ENCODE measurements at regions not wholly inside any gene's neighbourhood (a gene's known extent, or its start where the extent isn't known, plus 50 kb on each side); places are given as distances from the start of the nearest gene placed in this dataset.

DNA sequence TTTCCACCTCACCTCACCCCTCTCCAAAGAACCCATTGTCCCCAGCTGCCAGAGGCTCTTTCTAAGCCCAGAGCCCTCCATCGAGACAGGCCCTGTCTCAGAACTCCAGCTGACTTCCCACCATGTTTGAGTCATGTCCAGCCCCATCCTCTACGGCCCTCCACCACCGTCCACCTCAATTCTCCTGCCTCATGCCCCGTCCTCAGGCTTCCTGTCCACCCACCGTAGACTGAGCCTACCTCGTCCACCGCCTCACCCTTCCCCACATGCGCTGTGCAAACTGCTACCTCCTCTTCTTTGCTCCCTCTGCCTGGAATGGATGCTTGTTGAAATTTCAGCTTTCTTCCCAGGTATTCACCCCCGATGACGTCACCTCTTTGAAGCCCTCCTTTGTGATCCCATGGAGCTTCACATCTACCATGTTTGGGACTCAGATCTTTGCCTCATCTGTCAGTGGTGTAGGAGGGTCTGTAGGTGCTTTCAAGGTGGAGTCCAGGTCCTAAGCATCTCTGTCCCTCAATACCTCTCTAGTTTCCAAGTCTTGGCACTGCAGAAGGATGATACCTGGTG is 149.0 kb downstream of the MRM1 start:
- peaks cover 8% of the 10 kb centered on the region for H3K27me3 ChIP-seq (ENCODE audit: control insufficient read depth, insufficient read depth, low read length)
- H3K9me3 ChIP-seq (ENCODE audit: control insufficient read depth, low read length) = no peaks in the 10 kb centered on the region
- H3K4me1 ChIP-seq (ENCODE audit: control insufficient read depth, insufficient read depth, low read length) = no peaks in the 10 kb centered on the region
- H3K36me3 ChIP-seq (ENCODE audit: control insufficient read depth, insufficient read depth, low read length) = no peaks in the 10 kb centered on the region
- no peak overlapping the region for H3K4me3 ChIP-seq (ENCODE audit: low read length)
- no peak overlapping the region for H3K9ac ChIP-seq (ENCODE audit: low read length)

DNA sequence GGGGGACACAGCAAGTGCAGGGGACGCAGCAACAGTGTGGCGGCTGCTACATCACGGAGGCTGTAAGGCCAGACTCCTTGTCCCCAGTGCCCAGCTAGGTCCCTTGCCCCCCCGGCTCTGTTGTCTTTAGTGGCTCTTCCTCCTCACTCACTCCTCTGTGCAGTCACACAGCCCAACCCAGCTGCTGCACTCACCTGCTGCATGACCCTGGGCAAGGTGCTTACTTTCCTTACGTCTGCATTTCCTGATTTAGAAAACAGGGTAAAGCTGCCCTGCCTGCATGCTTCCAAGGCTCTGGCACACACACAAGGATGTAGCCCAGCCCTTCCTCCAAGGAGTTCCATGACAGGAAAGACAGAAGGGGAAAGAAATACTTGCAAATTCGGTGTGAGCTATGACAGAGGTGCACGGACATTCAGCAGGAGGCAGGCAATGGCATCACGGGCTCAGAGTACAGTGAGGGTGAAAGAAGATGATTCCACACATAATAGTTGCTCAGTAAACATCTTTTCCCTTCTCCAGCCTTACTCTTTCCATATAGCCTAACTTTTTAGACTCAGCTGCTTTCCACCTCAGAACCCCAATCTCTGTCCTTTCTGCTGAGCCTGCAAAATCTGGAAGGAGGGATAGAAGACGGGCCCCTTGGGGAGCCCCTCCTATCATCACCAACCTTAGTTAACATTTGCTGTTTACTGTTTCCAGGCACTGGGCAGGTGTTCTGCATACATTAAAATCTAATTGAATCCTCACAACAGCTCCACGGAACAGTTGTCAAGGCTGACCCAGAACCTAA is 150.9 kb downstream of the MRM1 start:
- H3K4me3 ChIP-seq (ENCODE audit: low read length) = no peak overlapping the region
- no peak overlapping the region for H3K9ac ChIP-seq (ENCODE audit: low read length)
- H3K9me3 ChIP-seq (ENCODE audit: control insufficient read depth, low read length) = no peaks in the 10 kb centered on the region
- no peaks in the 10 kb centered on the region for H3K36me3 ChIP-seq (ENCODE audit: control insufficient read depth, insufficient read depth, low read length)
- peaks cover 11% of the 10 kb centered on the region for H3K27me3 ChIP-seq (ENCODE audit: control insufficient read depth, insufficient read depth, low read length)
- H3K4me1 ChIP-seq (ENCODE audit: control insufficient read depth, insufficient read depth, low read length) = no peaks in the 10 kb centered on the region

DNA sequence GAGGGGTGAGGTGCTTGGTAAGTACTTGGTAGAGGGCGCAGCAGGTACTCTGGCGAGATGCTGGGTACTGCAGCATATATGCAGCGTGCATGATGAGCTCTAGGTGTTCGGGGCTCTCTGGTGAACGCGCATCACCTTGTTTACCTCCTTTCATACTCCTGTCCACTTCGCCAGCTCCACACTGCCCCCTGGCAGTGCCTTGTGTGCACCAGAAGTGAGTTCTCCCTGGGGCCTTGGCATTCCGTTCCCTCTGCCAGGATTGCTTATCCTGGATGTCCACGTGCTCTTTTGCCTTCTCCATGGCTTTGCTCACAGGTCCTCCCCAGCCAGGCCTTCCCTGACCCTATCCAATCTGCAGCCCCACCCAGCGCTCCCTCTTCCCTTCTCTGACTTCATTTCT is 154.2 kb downstream of the MRM1 start:
- no peaks in the 10 kb centered on the region for H3K4me1 ChIP-seq (ENCODE audit: control insufficient read depth, insufficient read depth, low read length)
- H3K4me3 ChIP-seq (ENCODE audit: low read length) = no peak overlapping the region
- H3K27me3 ChIP-seq (ENCODE audit: control insufficient read depth, insufficient read depth, low read length) = peaks cover 8% of the 10 kb centered on the region
- no peaks in the 10 kb centered on the region for H3K9me3 ChIP-seq (ENCODE audit: control insufficient read depth, low read length)
- no peak overlapping the region for H3K9ac ChIP-seq (ENCODE audit: low read length)
- no peaks in the 10 kb centered on the region for H3K36me3 ChIP-seq (ENCODE audit: control insufficient read depth, insufficient read depth, low read length)

DNA sequence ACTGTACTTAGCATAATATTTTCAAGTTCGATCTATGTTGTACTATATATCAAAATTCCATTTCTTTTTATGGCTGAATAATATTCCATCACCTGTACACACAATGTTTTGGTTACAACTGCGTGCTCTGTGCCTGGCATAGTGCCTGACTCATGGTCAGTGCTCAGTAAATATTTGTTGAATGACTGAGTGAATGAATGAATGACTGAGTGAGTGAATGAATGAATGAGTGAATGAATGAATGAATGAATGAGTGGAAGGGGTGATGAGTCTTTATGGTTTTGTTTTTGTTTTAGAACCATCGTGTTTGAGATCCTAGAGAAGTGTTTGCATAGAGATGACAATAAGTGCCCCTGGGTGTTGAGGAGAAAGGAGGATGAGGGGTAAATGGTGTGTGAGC is 155.3 kb downstream of the MRM1 start:
- Histone ChIP-seq H3K9ac (ENCODE audit: low read length) (no peak overlapping the region), H3K27me3 (ENCODE audit: control insufficient read depth, insufficient read depth, low read length) (peaks cover 6% of the 10 kb centered on the region), H3K4me1 (ENCODE audit: control insufficient read depth, insufficient read depth, low read length) (no peaks in the 10 kb centered on the region), H3K36me3 (ENCODE audit: control insufficient read depth, insufficient read depth, low read length) (no peaks in the 10 kb centered on the region), H3K9me3 (ENCODE audit: control insufficient read depth, low read length) (no peaks in the 10 kb centered on the region), H3K4me3 (ENCODE audit: low read length) (no peak overlapping the region)

DNA sequence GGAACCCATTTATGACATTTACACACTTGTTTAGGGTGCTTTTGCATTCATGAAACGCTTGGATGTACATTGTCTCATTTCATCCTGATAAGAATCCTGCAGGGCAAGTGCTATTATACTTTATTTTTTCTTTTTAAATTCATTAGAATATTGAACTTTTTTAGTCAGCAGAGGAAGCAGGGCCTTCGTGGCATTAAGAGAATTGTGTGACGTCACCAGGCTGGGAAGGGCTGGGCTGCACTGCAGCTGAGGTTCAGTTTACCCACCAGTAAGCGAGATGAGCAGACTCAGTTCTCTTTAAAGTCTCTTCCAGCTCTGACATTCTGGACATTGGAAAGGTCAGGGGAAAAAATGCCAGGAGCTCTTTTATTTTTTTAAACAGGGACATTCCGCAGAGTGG is 159.0 kb downstream of the MRM1 start:
- Histone ChIP-seq H3K4me1 (ENCODE audit: control insufficient read depth, insufficient read depth, low read length) (no peaks in the 10 kb centered on the region), H3K27me3 (ENCODE audit: control insufficient read depth, insufficient read depth, low read length) (peaks cover 7% of the 10 kb centered on the region), H3K9me3 (ENCODE audit: control insufficient read depth, low read length) (no peaks in the 10 kb centered on the region), H3K4me3 (ENCODE audit: low read length) (no peak overlapping the region), H3K9ac (ENCODE audit: low read length) (no peak overlapping the region), H3K36me3 (ENCODE audit: control insufficient read depth, insufficient read depth, low read length) (no peaks in the 10 kb centered on the region)

DNA sequence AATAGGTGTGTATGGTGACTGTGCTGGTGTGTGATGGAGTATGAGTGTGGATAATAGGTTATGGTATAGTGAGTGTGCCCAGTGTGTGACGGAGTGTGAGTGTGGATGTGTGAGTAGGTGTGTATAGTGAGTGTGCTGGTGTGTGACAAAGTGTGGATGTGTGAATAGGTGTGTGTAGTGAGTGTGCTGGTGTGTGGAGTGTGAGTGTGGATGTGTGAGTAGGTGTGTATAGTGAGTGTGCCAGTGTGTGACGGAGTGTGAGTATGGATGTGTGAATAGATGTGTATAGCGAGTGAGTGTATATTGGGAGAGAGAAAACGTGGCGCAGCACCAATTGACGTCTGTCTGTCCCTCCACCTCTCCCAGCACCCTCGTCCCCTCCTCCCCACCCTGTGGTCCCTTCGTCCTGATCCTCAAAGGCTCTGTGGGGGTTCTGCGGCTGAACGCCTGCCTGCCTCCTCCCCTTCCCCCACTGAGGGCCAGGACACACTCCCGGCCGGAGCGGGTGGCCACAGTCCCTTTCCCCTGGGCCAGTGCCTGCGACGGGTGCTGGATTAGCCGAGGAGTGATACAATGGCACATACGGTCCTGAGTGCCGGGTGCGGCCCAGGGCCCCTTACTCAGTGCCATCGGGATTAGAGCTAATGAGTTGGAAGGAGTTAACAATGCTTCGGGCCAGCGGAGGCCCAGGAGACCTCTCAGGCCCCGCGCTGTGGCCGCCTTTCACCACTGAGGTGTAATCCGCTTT is 160.0 kb downstream of the MRM1 start:
- H3K9me3 ChIP-seq (ENCODE audit: control insufficient read depth, low read length) = no peaks in the 10 kb centered on the region
- no peak overlapping the region for H3K4me3 ChIP-seq (ENCODE audit: low read length)
- H3K36me3 ChIP-seq (ENCODE audit: control insufficient read depth, insufficient read depth, low read length) = no peaks in the 10 kb centered on the region
- no peaks in the 10 kb centered on the region for H3K4me1 ChIP-seq (ENCODE audit: control insufficient read depth, insufficient read depth, low read length)
- H3K9ac ChIP-seq (ENCODE audit: low read length) = no peak overlapping the region
- H3K27me3 ChIP-seq (ENCODE audit: control insufficient read depth, insufficient read depth, low read length) = peaks cover 8% of the 10 kb centered on the region

DNA sequence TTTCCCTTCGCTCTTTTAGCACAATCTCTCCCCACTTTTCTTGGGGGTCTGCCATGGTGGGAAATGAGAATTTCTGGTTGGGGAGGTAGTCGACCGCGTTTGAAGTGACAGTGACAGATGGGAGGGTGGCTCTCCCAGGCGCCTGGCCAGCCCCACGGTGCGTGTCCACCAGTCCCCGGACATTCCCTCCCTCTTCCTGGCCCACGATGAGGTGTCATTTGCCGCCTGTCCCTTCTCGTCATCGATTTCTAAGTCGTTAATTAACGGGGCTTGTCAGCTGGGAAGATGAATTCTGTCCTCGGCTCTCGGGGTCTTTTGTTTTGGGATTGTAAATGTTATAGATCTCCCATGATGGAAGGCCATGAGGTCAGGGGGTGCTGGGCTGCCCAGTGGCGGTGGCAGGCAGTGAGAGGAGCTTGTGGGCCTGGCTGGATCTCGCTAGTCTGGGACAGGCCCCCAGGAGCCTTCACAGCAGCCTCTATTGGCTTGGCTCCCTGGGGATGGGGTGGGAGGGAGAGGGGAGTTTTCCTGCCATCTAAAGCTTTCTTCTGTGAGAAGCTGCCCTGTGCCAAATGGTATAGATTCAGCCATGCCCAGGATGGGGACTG is 164.2 kb downstream of the MRM1 start:
- Histone ChIP-seq H3K27me3 (ENCODE audit: control insufficient read depth, insufficient read depth, low read length) (peaks cover 19% of the 10 kb centered on the region), H3K9me3 (ENCODE audit: control insufficient read depth, low read length) (no peaks in the 10 kb centered on the region), H3K4me1 (ENCODE audit: control insufficient read depth, insufficient read depth, low read length) (no peaks in the 10 kb centered on the region), H3K36me3 (ENCODE audit: control insufficient read depth, insufficient read depth, low read length) (no peaks in the 10 kb centered on the region), H3K4me3 (ENCODE audit: low read length) (no peak overlapping the region), H3K9ac (ENCODE audit: low read length) (no peak overlapping the region)

DNA sequence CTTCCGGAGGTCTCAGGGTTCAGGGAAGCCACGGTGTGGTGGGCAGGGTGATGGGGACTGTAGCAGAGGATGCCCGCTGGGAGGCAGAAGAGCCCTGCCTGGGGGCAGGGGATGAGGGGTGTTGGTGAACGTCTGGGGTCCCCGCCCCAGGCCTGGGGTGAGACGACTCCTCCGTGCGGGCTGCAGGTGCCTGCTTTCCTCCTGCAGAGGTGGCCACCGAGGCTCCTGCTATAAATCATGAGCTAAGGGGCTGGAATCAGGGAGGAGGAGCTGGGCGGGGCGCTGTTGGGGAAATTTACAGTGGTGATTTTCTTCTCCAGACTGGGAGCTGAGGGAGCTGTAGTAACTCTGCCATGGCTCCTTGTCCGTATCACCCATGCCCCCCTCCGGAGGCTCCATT is 167.0 kb downstream of the MRM1 start:
- no peaks in the 10 kb centered on the region for H3K4me1 ChIP-seq (ENCODE audit: control insufficient read depth, insufficient read depth, low read length)
- H3K27me3 ChIP-seq (ENCODE audit: control insufficient read depth, insufficient read depth, low read length) = peaks cover 25% of the 10 kb centered on the region
- H3K9me3 ChIP-seq (ENCODE audit: control insufficient read depth, low read length) = no peaks in the 10 kb centered on the region
- H3K36me3 ChIP-seq (ENCODE audit: control insufficient read depth, insufficient read depth, low read length) = no peaks in the 10 kb centered on the region
- no peak overlapping the region for H3K4me3 ChIP-seq (ENCODE audit: low read length)
- H3K9ac ChIP-seq (ENCODE audit: low read length) = no peak overlapping the region

DNA sequence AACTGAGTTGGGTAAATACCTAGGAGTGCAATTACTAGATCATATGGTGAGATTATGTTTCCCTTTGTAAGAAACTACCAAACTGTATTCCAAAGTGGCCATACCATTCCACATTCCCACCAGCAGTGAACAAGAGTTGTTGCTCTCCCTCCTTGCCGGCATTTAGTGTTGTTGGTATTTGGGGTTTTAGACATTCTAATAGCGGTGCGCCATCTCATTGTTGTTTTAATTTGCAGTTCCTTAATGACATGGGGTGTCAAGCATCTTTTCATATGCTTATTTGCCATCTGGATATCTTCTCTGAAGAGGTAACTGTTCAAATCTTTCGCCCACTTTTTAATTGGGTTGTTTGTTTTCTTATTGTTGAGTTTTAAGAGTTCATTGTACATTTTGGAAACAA is 164.2 kb upstream of the LHX1 start:
- no peaks in the 10 kb centered on the region for H3K36me3 ChIP-seq (ENCODE audit: control insufficient read depth, insufficient read depth, low read length)
- no peaks in the 10 kb centered on the region for H3K4me1 ChIP-seq (ENCODE audit: control insufficient read depth, insufficient read depth, low read length)
- peaks cover 31% of the 10 kb centered on the region for H3K27me3 ChIP-seq (ENCODE audit: control insufficient read depth, insufficient read depth, low read length)
- no peak overlapping the region for H3K9ac ChIP-seq (ENCODE audit: low read length)
- no peak overlapping the region for H3K4me3 ChIP-seq (ENCODE audit: low read length)
- H3K9me3 ChIP-seq (ENCODE audit: control insufficient read depth, low read length) = no peaks in the 10 kb centered on the region

DNA sequence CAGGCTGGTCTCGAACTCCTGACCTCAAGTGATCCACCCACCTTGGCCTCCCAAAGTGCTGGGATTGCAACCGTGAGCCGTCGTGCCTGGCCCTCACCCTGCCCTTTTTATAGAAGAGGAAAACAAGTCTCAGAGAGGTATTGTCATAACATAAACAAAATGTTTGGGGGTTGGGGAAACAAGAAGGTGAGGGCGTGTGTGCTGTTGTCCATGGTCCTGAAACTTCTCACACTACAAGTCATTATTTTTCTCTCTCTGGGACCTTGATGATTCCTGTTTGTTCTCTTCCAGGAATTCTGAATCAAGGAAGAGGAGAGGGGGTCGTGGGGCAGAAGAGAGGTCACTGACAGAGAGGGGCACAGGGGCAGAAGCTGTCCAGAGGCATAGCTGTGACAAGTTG is 160.2 kb upstream of the LHX1 start:
- peaks cover 17% of the 10 kb centered on the region for H3K27me3 ChIP-seq (ENCODE audit: control insufficient read depth, insufficient read depth, low read length)
- no peaks in the 10 kb centered on the region for H3K9me3 ChIP-seq (ENCODE audit: control insufficient read depth, low read length)
- no peak overlapping the region for H3K9ac ChIP-seq (ENCODE audit: low read length)
- no peaks in the 10 kb centered on the region for H3K4me1 ChIP-seq (ENCODE audit: control insufficient read depth, insufficient read depth, low read length)
- no peaks in the 10 kb centered on the region for H3K36me3 ChIP-seq (ENCODE audit: control insufficient read depth, insufficient read depth, low read length)
- no peak overlapping the region for H3K4me3 ChIP-seq (ENCODE audit: low read length)

DNA sequence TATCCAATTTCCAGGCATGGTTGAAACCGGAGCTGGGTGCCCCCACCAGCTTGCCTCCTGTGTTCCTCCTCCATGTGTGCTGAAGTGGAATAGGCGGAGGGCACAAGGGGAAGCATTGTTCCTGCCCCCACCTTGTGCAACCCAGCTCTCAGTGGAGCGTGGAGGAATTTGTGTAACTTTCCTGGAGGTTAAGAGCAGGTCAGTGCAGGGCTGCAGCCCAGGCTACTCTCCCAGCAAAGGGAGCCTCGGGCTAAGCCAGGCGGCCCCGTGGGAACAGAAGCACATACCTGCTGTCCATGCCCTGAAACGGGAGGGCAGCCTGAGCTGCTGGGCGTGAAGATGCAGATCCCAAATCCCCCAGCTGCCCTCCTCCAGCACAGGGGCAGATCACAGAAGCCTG is 158.8 kb upstream of the LHX1 start:
- H3K9me3 ChIP-seq (ENCODE audit: control insufficient read depth, low read length) = no peaks in the 10 kb centered on the region
- no peak overlapping the region for H3K9ac ChIP-seq (ENCODE audit: low read length)
- no peaks in the 10 kb centered on the region for H3K36me3 ChIP-seq (ENCODE audit: control insufficient read depth, insufficient read depth, low read length)
- H3K4me1 ChIP-seq (ENCODE audit: control insufficient read depth, insufficient read depth, low read length) = no peaks in the 10 kb centered on the region
- H3K4me3 ChIP-seq (ENCODE audit: low read length) = no peak overlapping the region
- peaks cover 18% of the 10 kb centered on the region for H3K27me3 ChIP-seq (ENCODE audit: control insufficient read depth, insufficient read depth, low read length)

DNA sequence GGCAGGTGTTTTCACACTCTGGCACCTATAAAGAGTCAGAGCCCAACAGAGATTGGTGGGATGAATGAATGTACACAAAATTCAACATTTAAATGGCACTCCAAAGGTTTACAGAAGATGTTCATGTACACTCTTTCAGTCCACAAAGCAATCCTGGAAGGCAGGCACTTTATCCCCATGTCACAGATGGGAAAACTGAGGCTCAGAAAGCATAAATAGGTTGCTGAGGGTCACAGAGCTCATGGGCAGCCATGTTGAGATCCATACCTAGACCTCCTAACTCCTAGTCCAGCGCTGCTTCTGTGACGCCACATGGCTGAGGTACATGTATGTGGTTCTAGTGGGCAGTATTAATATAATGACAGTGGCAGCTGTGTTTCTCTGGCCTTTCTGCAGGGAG is 157.7 kb upstream of the LHX1 start:
- no peaks in the 10 kb centered on the region for H3K9me3 ChIP-seq (ENCODE audit: control insufficient read depth, low read length)
- no peaks in the 10 kb centered on the region for H3K36me3 ChIP-seq (ENCODE audit: control insufficient read depth, insufficient read depth, low read length)
- no peaks in the 10 kb centered on the region for H3K4me1 ChIP-seq (ENCODE audit: control insufficient read depth, insufficient read depth, low read length)
- H3K27me3 ChIP-seq (ENCODE audit: control insufficient read depth, insufficient read depth, low read length) = peaks cover 20% of the 10 kb centered on the region
- no peak overlapping the region for H3K9ac ChIP-seq (ENCODE audit: low read length)
- H3K4me3 ChIP-seq (ENCODE audit: low read length) = no peak overlapping the region

Measured in mucosa of stomach (tissue), 1 donor.